ENCODE measurements at regions not wholly inside any gene's neighbourhood (a gene's known extent, or its start where the extent isn't known, plus 50 kb on each side); places are given as distances from the start of the nearest gene placed in this dataset. TPM values are rescaled to one million over a fixed set of nuclear protein-coding genes. Genes with fewer than 3 reads are reported as not detected.

Small RNAs in the stretch of these regions (small RNA-seq; reads per million reads assigned to genes)
- not detected for gene SNRPCP5 (ENCODE audit: low replicate concordance)

Measured in GM23338 (cell line).